CD4-positive, alpha-beta T cell (primary cell): ENCODE measurements at regions not wholly inside any gene's neighbourhood (a gene's known extent, or its start where the extent isn't known, plus 50 kb on each side); places are given as distances from the start of the nearest gene placed in this dataset.

Experiments used
- ATAC-seq: fragments of 200-7000 bp; cut with Tn5 transposase; one replicate; pipeline ENCODE4 v1.10.0; 2022; ENCODE audit warnings: mild to moderate bottlenecking; ENCODE audit not compliant: poor library complexity
- CTCF ChIA-PET: fragments of 350-600 bp; sonication (Branson Sonifier 250); formaldehyde crosslinking; loops from one replicate; lab custom pipeline; 2021; ENCODE audit warnings: antibody characterized with exemption, inconsistent platforms; lab: Charles Lee
- POLR2A ChIA-PET: fragments of 350-600 bp; sonication (Branson Sonifier 250); formaldehyde crosslinking; loops from one replicate; lab custom pipeline; 2021; ENCODE audit warnings: antibody characterized with exemption, inconsistent platforms; lab: Charles Lee
- DNase-seq, 14 experiments: peaks; one replicate each; pipeline ENCODE4 v3.0.0-alpha.2; 2013 to 2020; ENCODE audit warnings: mixed read lengths in 2 of 14
- H3K27ac ChIP-seq, 2 donors: one replicate each; pipeline versions ENCODE4 v1.5.1 to v1.7.0; 2013; ENCODE audit warnings: low read length in 2 of 2, low read depth in 1 of 2, mild to moderate bottlenecking in 1 of 2
- H3K27me3 ChIP-seq, 2 experiments: 1 replicate in 1 of 2; 2 replicates in 1 of 2; pipeline versions ENCODE4 v1.6.1 to v1.7.0; 2013; ENCODE audit warnings: low read length in 2 of 2, control low read depth in 1 of 2, mild to moderate bottlenecking in 1 of 2, moderate library complexity in 1 of 2; ENCODE audit not compliant: insufficient read depth in 2 of 2, control insufficient read depth in 1 of 2
- H3K36me3 ChIP-seq: one replicate; pipeline ENCODE4 v1.6.1; 2013; ENCODE audit warnings: low read length, control low read depth; ENCODE audit not compliant: insufficient read depth
- H3K4me1 ChIP-seq: one replicate; pipeline ENCODE4 v1.6.1; 2013; ENCODE audit warnings: low read length, control low read depth; ENCODE audit not compliant: insufficient read depth
- H3K4me3 ChIP-seq: one replicate; pipeline ENCODE4 v1.5.1; 2013; ENCODE audit warnings: mild to moderate bottlenecking, low read length, moderate library complexity
- H3K9me3 ChIP-seq, 2 experiments: 1 replicate in 1 of 2; 2 replicates in 1 of 2; pipeline versions ENCODE4 v1.6.1 to v1.7.0; 2013; ENCODE audit warnings: low read length in 2 of 2, mild to moderate bottlenecking in 2 of 2, control low read depth in 1 of 2, moderate library complexity in 1 of 2; ENCODE audit not compliant: control insufficient read depth in 1 of 2, insufficient read depth in 1 of 2
- H3K27ac Mint-ChIP-seq: one replicate; pipeline ENCODE4 v1.8.0; 2020; ENCODE audit warnings: mixed read lengths
- H3K27me3 Mint-ChIP-seq: one replicate; pipeline ENCODE4 v1.8.0; 2021; ENCODE audit warnings: mixed read lengths
- H3K36me3 Mint-ChIP-seq: one replicate; pipeline ENCODE4 v1.8.0; 2021; ENCODE audit warnings: low read depth, mixed read lengths
- H3K4me1 Mint-ChIP-seq: one replicate; pipeline ENCODE4 v1.8.0; 2021; ENCODE audit warnings: low read depth, mixed read lengths
- H3K4me3 Mint-ChIP-seq: one replicate; pipeline ENCODE4 v1.8.0; 2020; ENCODE audit warnings: mild to moderate bottlenecking, mixed read lengths
- H3K9me3 Mint-ChIP-seq: one replicate; pipeline ENCODE4 v1.8.0; 2020; ENCODE audit warnings: mixed read lengths
- CTCF ChIP-seq: fragments of 200-600 bp; IDR thresholded peaks from one replicate; pipeline ENCODE4 v1.8.0; 2022; ENCODE audit warnings: antibody characterized with exemption, mild to moderate bottlenecking
- intact Hi-C, 2 experiments: fragments of 100-400 bp; cut with DNase I in 1 of 2; cut with micrococcal nuclease in 1 of 2; formaldehyde crosslinking; loops; one replicate each; pipeline versions ENCODE4 v1.15.1 to v1.9.0; 2023 to 2025; cut with DNase I, micrococcal nuclease

- no peaks in the 10 kb centered on the region for H3K9me3 Mint-ChIP-seq
- no peak overlapping the region for H3K27ac ChIP-seq
- H3K4me3 Mint-ChIP-seq: no peak overlapping the region
- H3K27me3 Mint-ChIP-seq: peaks cover 17% of the 10 kb centered on the region
- TF ChIP-seq CTCF: no peak
- intact Hi-C loops: no loop called here
- DNase-seq (no peak), ATAC-seq (no peak)
- no peaks in the 10 kb centered on the region for H3K36me3 Mint-ChIP-seq
- no peak overlapping the region for H3K4me3 ChIP-seq
- no peaks in the 10 kb centered on the region for H3K9me3 ChIP-seq
- CTCF ChIA-PET: no interaction called here
- H3K4me1 ChIP-seq: no peaks in the 10 kb centered on the region
- no peaks in the 10 kb centered on the region for H3K36me3 ChIP-seq
- no peak overlapping the region for H3K27ac Mint-ChIP-seq
- H3K27me3 ChIP-seq: peaks cover 0 to 2% of the 10 kb centered on the region in 2 experiments
- POLR2A ChIA-PET: no interaction called here
- H3K4me1 Mint-ChIP-seq: no peaks in the 10 kb centered on the region
Observed at GRCh38 chr9:7342736-7343135, 456.8 kb downstream of the DMAC1 start.

GRCh38 chr9:7342229-7342628 is 457.3 kb downstream of the DMAC1 start:
- H3K27ac ChIP-seq: no peak overlapping the region
- ATAC-seq: no peak
- peaks cover 13% of the 10 kb centered on the region for H3K27me3 Mint-ChIP-seq
- no peak overlapping the region for H3K4me3 Mint-ChIP-seq
- intact Hi-C loops: no loop called here
- no peak for DNase-seq
- POLR2A ChIA-PET: no interaction called here
- no peaks in the 10 kb centered on the region for H3K9me3 ChIP-seq
- H3K36me3 ChIP-seq: no peaks in the 10 kb centered on the region
- TF ChIP-seq CTCF: no peak
- H3K4me1 ChIP-seq: no peaks in the 10 kb centered on the region
- no peaks in the 10 kb centered on the region for H3K4me1 Mint-ChIP-seq
- peaks cover 0 to 2% of the 10 kb centered on the region in 2 experiments for H3K27me3 ChIP-seq
- CTCF ChIA-PET: no interaction called here
- no peaks in the 10 kb centered on the region for H3K36me3 Mint-ChIP-seq
- H3K27ac Mint-ChIP-seq: no peak overlapping the region
- no peak overlapping the region for H3K4me3 ChIP-seq
- H3K9me3 Mint-ChIP-seq: no peaks in the 10 kb centered on the region

- no peaks in the 10 kb centered on the region for H3K36me3 Mint-ChIP-seq
- TF ChIP-seq CTCF: no peak
- no peak for DNase-seq
- Histone ChIP-seq H3K27ac (no peak overlapping the region), H3K36me3 (no peaks in the 10 kb centered on the region), H3K9me3 (no peaks in the 10 kb centered on the region), H3K27me3 (peaks cover 0 to 2% of the 10 kb centered on the region in 2 experiments), H3K4me1 (no peaks in the 10 kb centered on the region), H3K4me3 (no peak overlapping the region)
- H3K9me3 Mint-ChIP-seq: no peaks in the 10 kb centered on the region
- no peak overlapping the region for H3K4me3 Mint-ChIP-seq
- no peak for ATAC-seq
- H3K27me3 Mint-ChIP-seq: peaks cover 16% of the 10 kb centered on the region
- intact Hi-C loops: no loop called here
- ChIA-PET CTCF (no interaction called here), POLR2A (no interaction called here)
- no peak overlapping the region for H3K27ac Mint-ChIP-seq
- no peaks in the 10 kb centered on the region for H3K4me1 Mint-ChIP-seq
Observed at GRCh38 chr9:7341571-7341970, 458.0 kb downstream of the DMAC1 start.
